Right lobe of liver (tissue), 6 donors: ENCODE measurements at regions not wholly inside any gene's neighbourhood (a gene's known extent, or its start where the extent isn't known, plus 50 kb on each side); places are given as distances from the start of the nearest gene placed in this dataset.

ENCODE experiments used
- ATAC-seq, 4 donors: fragments of 200-7000 bp; cut with Tn5 transposase; one replicate each; pipeline ENCODE4 v1.9.1; 2020; ENCODE audit warnings: mild to moderate bottlenecking in 4 of 4, moderate library complexity in 4 of 4
- DNase-seq, 3 donors: peaks; one replicate each; pipeline ENCODE4 v3.0.0-alpha.2; 2020
- H3K27ac ChIP-seq, 3 donors: fragments of 200-600 bp; one replicate each; pipeline ENCODE4 v1.8.0; 2022
- H3K27me3 ChIP-seq, 2 donors: fragments of 200-600 bp; one replicate each; pipeline ENCODE4 v1.8.0; 2022
- H3K36me3 ChIP-seq, 4 donors: fragments of 200-600 bp; sonication (generic) in 1 of 4; one replicate each; pipeline versions ENCODE4 v1.5.1 to v1.8.0; 2017 to 2022; ENCODE audit warnings: control low read depth in 1 of 4
- H3K4me1 ChIP-seq, 4 donors: fragments of 200-600 bp; sonication (generic) in 1 of 4; one replicate each; pipeline versions ENCODE4 v1.5.1 to v1.8.0; 2017 to 2022; ENCODE audit warnings: control low read depth in 1 of 4
- H3K4me3 ChIP-seq, 3 donors: fragments of 200-600 bp; one replicate each; pipeline ENCODE4 v1.8.0; 2022
- H3K9me3 ChIP-seq, 4 donors: fragments of 200-600 bp; sonication (generic) in 1 of 4; one replicate each; pipeline versions ENCODE4 v1.5.1 to v1.8.0; 2017 to 2022; ENCODE audit warnings: control low read depth in 1 of 4
- POLR2A ChIP-seq: fragments of 450-650 bp; IDR thresholded peaks from one replicate; pipeline ENCODE4 v1.6.1; 2017; ENCODE audit warnings: antibody characterized with exemption, mild to moderate bottlenecking
- WGBS: methylation state at CpG from one replicate; pipeline ENCODE4 v1.1.6; 2018; ENCODE audit warnings: low coverage, low lambda C conversion rate; ENCODE audit not compliant: insufficient coverage; ENCODE audit errors: missing lambda C conversion rate; 5-methylcytosine and 5-hydroxymethylcytosine counted together
- intact Hi-C, 2 donors: fragments of 100-400 bp; cut with DNase I; formaldehyde crosslinking; loops; one replicate each; pipeline versions ENCODE4 v1.11.2 to v1.14.1; 2022
- TF ChIP-seq, protein P1 (sequence below), 4 donors: fragments of 200-600 bp in 3 of 4; fragments of 450-650 bp in 1 of 4; IDR thresholded peaks; one replicate each; pipeline versions ENCODE4 v1.5.1 to v1.8.0; 2016 to 2022; ENCODE audit warnings: antibody characterized with exemption in 4 of 4, mild to moderate bottlenecking in 2 of 4
- donor health status: DM: no; HTN: yes; CAD: no.
- donor health status: DM: no; HTN: no; CAD: no.
- donor health status: DM: no; HTN: no; CAD: no.
- donor health status: DM: no; HTN: yes; CAD: no.
- donor health status: DM: no; HTN: yes; CAD: no.

DNA sequence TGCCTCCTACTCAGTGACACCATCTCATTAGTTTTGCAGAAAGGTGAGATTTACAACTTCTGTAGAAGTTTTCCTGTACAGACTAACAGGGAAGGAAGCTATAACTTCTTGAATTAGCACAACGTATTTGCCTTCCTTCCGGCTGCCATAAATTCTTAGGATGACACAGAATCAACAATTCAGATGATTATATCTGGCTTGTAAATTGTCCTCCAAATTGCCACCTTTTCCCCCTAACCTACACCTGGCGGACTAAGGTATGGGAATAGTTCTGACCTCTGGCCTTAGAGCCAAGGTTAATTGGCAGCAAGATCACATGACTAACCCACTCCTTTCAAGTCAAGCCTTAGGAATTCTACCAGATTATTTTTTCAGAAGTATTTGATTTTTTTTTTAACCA is 284.3 kb downstream of the LMO4 start:
- no peak overlapping the region for H3K27ac ChIP-seq
- intact Hi-C loops, result no loop called here
- no peaks in the 10 kb centered on the region for H3K36me3 ChIP-seq
- H3K27me3 ChIP-seq, result no peaks in the 10 kb centered on the region
- ATAC-seq (no peak), DNase-seq (no peak)
- 72% methylated on average over 3 of the region's 3 CpGs for WGBS
- no peak for TF ChIP-seq POLR2A
- TF ChIP-seq, protein P1, sequence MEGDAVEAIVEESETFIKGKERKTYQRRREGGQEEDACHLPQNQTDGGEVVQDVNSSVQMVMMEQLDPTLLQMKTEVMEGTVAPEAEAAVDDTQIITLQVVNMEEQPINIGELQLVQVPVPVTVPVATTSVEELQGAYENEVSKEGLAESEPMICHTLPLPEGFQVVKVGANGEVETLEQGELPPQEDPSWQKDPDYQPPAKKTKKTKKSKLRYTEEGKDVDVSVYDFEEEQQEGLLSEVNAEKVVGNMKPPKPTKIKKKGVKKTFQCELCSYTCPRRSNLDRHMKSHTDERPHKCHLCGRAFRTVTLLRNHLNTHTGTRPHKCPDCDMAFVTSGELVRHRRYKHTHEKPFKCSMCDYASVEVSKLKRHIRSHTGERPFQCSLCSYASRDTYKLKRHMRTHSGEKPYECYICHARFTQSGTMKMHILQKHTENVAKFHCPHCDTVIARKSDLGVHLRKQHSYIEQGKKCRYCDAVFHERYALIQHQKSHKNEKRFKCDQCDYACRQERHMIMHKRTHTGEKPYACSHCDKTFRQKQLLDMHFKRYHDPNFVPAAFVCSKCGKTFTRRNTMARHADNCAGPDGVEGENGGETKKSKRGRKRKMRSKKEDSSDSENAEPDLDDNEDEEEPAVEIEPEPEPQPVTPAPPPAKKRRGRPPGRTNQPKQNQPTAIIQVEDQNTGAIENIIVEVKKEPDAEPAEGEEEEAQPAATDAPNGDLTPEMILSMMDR (IDR thresholded peaks at IDR 0.05), result no peak
- H3K4me3 ChIP-seq, result no peak overlapping the region
- H3K9me3 ChIP-seq, result no peaks in the 10 kb centered on the region
- no peaks in the 10 kb centered on the region for H3K4me1 ChIP-seq

DNA sequence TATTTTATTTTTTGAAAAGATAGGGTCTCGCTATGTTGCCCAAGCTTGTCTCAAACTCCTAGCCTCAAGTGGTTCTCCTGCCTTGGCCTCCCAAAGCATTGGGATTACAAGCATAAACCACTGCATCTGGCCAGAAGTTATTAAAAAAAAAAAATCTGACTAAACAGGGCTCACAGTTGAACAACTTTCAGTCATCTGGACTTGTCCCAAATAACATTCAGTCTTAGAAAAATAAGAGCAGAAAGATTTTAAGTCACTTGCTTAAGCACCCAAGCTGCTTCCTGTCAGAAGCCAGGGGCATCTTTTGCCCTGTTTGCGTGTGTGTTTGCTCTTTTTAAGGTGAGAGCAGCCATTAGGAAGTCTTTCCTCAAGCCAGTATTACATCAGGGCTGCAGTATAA is 286.8 kb downstream of the LMO4 start:
- no peaks in the 10 kb centered on the region for H3K27me3 ChIP-seq
- 76% methylated on average over 2 of the region's 2 CpGs for WGBS

DNA sequence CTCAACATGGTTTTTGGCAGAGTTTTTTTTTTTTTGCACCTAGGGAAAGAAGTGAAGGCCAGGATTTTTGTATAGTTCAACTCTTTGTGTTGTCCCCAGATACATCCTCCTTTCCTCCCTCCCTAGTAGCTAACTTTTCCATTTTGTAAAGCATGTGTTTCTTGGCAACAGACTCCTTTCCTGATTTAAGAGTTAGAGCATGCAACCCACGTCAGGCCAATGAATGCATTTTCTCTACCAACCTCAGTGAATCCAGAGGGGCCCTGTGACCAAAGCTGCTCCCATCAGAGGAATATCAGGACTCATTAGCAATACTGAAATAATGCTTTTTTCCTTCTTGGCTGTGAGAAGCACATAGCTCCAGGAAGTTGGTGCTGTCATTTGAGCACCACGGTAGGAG is 287.2 kb downstream of the LMO4 start:
- ATAC-seq, result no peak
- intact Hi-C loops, result no loop called here
- 80% methylated on average over 2 of the region's 2 CpGs for WGBS
- H3K4me3 ChIP-seq, result no peak overlapping the region
- no peak overlapping the region for H3K27ac ChIP-seq
- DNase-seq, result no peak
- no peaks in the 10 kb centered on the region for H3K36me3 ChIP-seq
- no peaks in the 10 kb centered on the region for H3K9me3 ChIP-seq
- TF ChIP-seq POLR2A, result no peak
- TF ChIP-seq, protein P1 (IDR thresholded peaks at IDR 0.05), result no peak
- H3K27me3 ChIP-seq, result no peaks in the 10 kb centered on the region
- no peaks in the 10 kb centered on the region for H3K4me1 ChIP-seq

More for the DNA sequence above, 286.8 kb downstream of the LMO4 start:
- H3K4me3 ChIP-seq, result no peak overlapping the region
- no peaks in the 10 kb centered on the region for H3K9me3 ChIP-seq
- ATAC-seq, result no peak
- no peaks in the 10 kb centered on the region for H3K4me1 ChIP-seq
- no peaks in the 10 kb centered on the region for H3K36me3 ChIP-seq
- intact Hi-C loops, result no loop called here
- no peak for DNase-seq
- no peak overlapping the region for H3K27ac ChIP-seq
- TF ChIP-seq, protein P1 (IDR thresholded peaks at IDR 0.05), result no peak
- TF ChIP-seq POLR2A, result no peak

DNA sequence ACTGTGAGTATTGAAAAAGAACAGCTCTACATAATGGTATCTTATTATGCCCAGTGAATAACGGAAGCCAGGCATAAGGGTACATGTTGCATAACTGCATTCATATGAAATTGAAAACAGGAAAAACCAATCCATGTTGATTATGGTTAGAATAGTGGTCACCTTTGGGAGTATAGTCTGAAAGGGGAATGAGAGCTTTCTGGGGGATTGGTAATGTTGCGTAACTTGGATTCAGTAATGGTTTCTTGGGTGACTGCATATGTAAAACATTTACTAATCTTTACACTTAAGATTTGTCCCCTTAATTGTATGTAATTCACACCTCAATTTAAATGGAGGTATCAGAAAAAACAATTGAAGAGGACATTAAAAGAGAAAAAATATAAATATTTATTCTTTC is 292.1 kb downstream of the LMO4 start:
- Histone ChIP-seq H3K27me3 (no peaks in the 10 kb centered on the region), H3K9me3 (no peaks in the 10 kb centered on the region), H3K36me3 (no peaks in the 10 kb centered on the region), H3K4me1 (no peaks in the 10 kb centered on the region), H3K27ac (no peak overlapping the region), H3K4me3 (no peak overlapping the region)
- ATAC-seq (no peak), DNase-seq (no peak)
- intact Hi-C loops, result no loop called here
- 84% methylated on average over 2 of the region's 2 CpGs for WGBS
- TF ChIP-seq, protein P1 (IDR thresholded peaks at IDR 0.05), result no peak
- no peak for TF ChIP-seq POLR2A

DNA sequence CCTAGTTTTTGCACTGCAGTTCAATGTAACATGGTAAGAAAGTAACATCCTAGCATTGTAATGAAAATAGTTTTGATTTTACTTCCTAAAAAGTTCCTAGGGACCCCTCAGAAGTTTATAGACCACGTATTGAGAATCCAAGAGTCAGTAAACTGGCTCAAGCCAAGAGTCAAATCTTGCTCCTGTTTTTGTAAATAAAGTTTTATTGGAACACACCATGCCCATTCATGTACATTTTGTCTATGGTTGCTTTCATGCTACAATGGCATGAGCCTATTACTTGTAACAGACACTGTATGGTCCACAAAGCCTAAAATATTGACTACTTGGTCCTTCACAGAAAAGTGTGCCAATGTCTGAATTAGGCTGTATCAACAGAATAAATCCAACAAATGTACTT is 301.0 kb downstream of the LMO4 start:
- ATAC-seq, result no peak
- no peaks in the 10 kb centered on the region for H3K27me3 ChIP-seq
- H3K4me3 ChIP-seq, result no peak overlapping the region
- no peaks in the 10 kb centered on the region for H3K9me3 ChIP-seq
- no peak overlapping the region for H3K27ac ChIP-seq
- no peaks in the 10 kb centered on the region for H3K4me1 ChIP-seq
- 38% methylated on average over 1 of the region's 1 CpG for WGBS
- DNase-seq, result no peak
- no peaks in the 10 kb centered on the region for H3K36me3 ChIP-seq
- TF ChIP-seq, protein P1 (IDR thresholded peaks at IDR 0.05), result no peak
- no peak for TF ChIP-seq POLR2A
- intact Hi-C loops, result no loop called here
